Hematopoietic multipotent progenitor cell treated with erythropoietin and hydrocortisone succinate and interleukin-3 and kit ligand, for 8 days (in vitro differentiated cells): ENCODE measurements at regions not wholly inside any gene's neighbourhood (a gene's known extent, or its start where the extent isn't known, plus 50 kb on each side); places are given as distances from the start of the nearest gene placed in this dataset.

Experiments used
- DNase-seq: peaks from one replicate; pipeline ENCODE4 v3.0.0-alpha.2; 2015

GRCh38 chrX:39982948-39983347 is 114.8 kb downstream of the BCOR start:
- no peak for DNase-seq

GRCh38 chrX:39983715-39984114 is 114.0 kb downstream of the BCOR start:
- no peak for DNase-seq

GRCh38 chrX:39984191-39984956 is 113.4 kb downstream of the BCOR start:
- DNase-seq, result peak; percentile 21

- DNase-seq, result no peak
These were observed 112.7 kb downstream of the BCOR start for GRCh38 chrX:39985071-39985470.

- DNase-seq, result no peak
These were observed 112.2 kb downstream of the BCOR start for GRCh38 chrX:39985551-39985950.

GRCh38 chrX:39988496-39988895 is 109.3 kb downstream of the BCOR start:
- no peak for DNase-seq

GRCh38 chrX:39990388-39990787 is 107.4 kb downstream of the BCOR start:
- DNase-seq, result no peak

GRCh38 chrX:39992300-39992699 is 105.5 kb downstream of the BCOR start:
- no peak for DNase-seq

- DNase-seq, result no peak
These were observed 102.3 kb downstream of the BCOR start for GRCh38 chrX:39995457-39995856.

GRCh38 chrX:39996536-39996935 is 101.2 kb downstream of the BCOR start:
- no peak for DNase-seq

- DNase-seq, result no peak
These were observed 98.9 kb downstream of the BCOR start for GRCh38 chrX:39998636-39999406.
